Muscle layer of duodenum (tissue), 2 donors: ENCODE measurements at regions not wholly inside any gene's neighbourhood (a gene's known extent, or its start where the extent isn't known, plus 50 kb on each side); places are given as distances from the start of the nearest gene placed in this dataset.

ENCODE experiments used
- H3K27ac ChIP-seq: one replicate; pipeline ENCODE4 v1.7.0; 2013; ENCODE audit warnings: mild to moderate bottlenecking, low read length
- H3K27me3 ChIP-seq: one replicate; pipeline ENCODE4 v1.7.0; 2013; ENCODE audit warnings: low read depth, mild to moderate bottlenecking, control low read depth, low read length
- H3K36me3 ChIP-seq, 2 donors: one replicate each; pipeline ENCODE4 v1.7.0; 2013; ENCODE audit warnings: low read length in 2 of 2, control low read depth in 1 of 2, mild to moderate bottlenecking in 1 of 2; ENCODE audit not compliant: insufficient read depth in 2 of 2, control insufficient read depth in 1 of 2
- H3K4me1 ChIP-seq, 2 donors: one replicate each; pipeline ENCODE4 v1.7.0; 2013; ENCODE audit warnings: low read length in 2 of 2, mild to moderate bottlenecking in 2 of 2, control low read depth in 1 of 2, moderate library complexity in 1 of 2; ENCODE audit not compliant: insufficient read depth in 2 of 2, control insufficient read depth in 1 of 2
- H3K4me3 ChIP-seq, 2 donors: one replicate each; pipeline ENCODE4 v1.7.0; 2013; ENCODE audit warnings: low read length in 2 of 2, low read depth in 1 of 2, mild to moderate bottlenecking in 1 of 2
- H3K9me3 ChIP-seq, 2 donors: one replicate each; pipeline ENCODE4 v1.7.0; 2013; ENCODE audit warnings: low read length in 2 of 2, control low read depth in 1 of 2, mild to moderate bottlenecking in 1 of 2; ENCODE audit not compliant: control insufficient read depth in 1 of 2
- donor health status: healthy.

DNA sequence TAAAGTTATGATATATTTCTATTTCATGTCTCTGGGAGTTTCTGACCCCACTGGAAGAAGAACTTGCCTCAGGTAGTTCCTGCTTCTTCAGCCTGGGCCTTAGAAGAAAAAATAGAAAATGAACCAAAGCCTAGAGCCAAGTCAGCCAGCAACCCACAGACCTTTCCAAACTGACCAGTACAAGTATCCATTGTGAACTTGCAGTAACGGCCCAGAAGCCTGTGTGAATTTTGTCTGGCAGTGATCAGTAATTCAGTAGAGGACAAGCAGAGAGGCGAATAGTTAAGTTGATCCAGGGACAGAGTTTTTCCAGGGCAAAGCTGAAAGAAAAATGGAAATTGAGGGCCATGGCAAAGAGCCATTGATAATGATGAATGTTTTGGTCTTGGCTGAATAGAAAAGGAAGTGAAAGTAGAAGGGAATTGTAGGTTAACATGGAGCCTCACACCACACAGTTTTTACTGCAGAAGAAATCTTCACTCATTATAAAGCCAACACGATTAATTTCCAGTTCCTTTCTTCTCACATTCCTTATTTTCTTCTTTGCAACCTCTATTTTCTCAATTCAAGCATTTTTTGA, 311.8 kb downstream of the BTG1 start:
- no peaks in the 10 kb centered on the region for H3K9me3 ChIP-seq
- no peak overlapping the region for H3K4me3 ChIP-seq
- H3K4me1 ChIP-seq, result no peaks in the 10 kb centered on the region
- no peaks in the 10 kb centered on the region for H3K27me3 ChIP-seq
- no peaks in the 10 kb centered on the region for H3K36me3 ChIP-seq
- H3K27ac ChIP-seq, result no peak overlapping the region

DNA sequence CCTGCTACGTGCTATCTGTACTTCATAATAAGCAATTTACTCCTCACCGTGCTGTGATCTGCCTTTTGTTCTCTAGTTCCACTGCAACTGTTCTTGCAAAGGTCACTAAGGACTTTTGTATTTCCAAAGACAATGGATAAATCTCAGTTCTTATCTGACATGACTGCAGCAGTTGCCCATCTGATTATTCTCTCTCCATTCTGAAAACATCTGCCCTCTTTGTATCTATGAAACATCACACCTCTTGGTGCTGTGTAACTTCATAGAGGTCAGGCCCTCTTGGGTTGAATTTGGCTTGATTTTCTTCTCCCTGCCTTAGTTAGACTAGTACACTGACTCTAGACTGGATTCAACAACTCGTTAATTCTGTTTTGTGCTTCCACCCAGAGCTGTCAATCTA, 319.6 kb downstream of the BTG1 start:
- no peaks in the 10 kb centered on the region for H3K27me3 ChIP-seq
- no peaks in the 10 kb centered on the region for H3K9me3 ChIP-seq
- no peak overlapping the region for H3K27ac ChIP-seq
- H3K4me3 ChIP-seq, result no peak overlapping the region
- no peaks in the 10 kb centered on the region for H3K36me3 ChIP-seq
- no peaks in the 10 kb centered on the region for H3K4me1 ChIP-seq

DNA sequence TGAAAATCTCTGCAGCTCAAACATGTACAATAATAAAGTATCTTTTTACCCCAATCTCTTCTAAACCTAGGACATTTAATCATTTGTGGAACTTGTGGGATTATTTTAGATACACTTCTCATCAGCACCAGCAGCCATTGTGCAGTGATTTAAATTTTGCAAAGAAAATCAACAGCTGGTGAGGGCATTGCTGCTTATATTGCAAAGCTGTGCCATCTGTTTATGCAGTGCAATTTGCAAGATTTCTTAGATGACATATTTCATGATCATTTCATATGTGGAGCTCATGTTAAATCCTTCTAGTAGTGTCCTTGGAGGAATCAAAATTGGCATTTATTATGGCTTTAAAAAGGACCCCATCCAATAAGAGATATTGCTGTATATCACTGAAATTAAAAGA, 320.7 kb downstream of the BTG1 start:
- Histone ChIP-seq H3K9me3 (no peaks in the 10 kb centered on the region), H3K36me3 (no peaks in the 10 kb centered on the region), H3K4me1 (no peaks in the 10 kb centered on the region), H3K27me3 (no peaks in the 10 kb centered on the region), H3K4me3 (no peak overlapping the region), H3K27ac (no peak overlapping the region)

DNA sequence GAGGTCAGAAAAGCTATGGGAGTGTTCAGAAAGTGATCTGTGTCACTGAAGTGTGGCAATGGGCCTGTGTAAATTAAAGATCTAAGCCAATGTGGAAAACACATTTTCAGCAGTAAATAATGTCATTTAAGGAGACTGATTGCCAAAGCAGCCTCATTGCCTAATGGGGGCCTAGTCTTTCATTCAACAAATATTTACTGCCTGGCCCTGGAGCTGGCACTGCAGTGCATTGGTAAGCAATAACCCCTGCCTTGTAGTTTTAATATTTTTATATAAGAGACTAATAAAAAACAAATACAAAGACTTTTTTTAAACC, 326.6 kb downstream of the BTG1 start:
- H3K4me3 ChIP-seq, result no peak overlapping the region
- no peak overlapping the region for H3K27ac ChIP-seq
- no peaks in the 10 kb centered on the region for H3K27me3 ChIP-seq
- no peaks in the 10 kb centered on the region for H3K4me1 ChIP-seq
- H3K9me3 ChIP-seq, result no peaks in the 10 kb centered on the region
- no peaks in the 10 kb centered on the region for H3K36me3 ChIP-seq

DNA sequence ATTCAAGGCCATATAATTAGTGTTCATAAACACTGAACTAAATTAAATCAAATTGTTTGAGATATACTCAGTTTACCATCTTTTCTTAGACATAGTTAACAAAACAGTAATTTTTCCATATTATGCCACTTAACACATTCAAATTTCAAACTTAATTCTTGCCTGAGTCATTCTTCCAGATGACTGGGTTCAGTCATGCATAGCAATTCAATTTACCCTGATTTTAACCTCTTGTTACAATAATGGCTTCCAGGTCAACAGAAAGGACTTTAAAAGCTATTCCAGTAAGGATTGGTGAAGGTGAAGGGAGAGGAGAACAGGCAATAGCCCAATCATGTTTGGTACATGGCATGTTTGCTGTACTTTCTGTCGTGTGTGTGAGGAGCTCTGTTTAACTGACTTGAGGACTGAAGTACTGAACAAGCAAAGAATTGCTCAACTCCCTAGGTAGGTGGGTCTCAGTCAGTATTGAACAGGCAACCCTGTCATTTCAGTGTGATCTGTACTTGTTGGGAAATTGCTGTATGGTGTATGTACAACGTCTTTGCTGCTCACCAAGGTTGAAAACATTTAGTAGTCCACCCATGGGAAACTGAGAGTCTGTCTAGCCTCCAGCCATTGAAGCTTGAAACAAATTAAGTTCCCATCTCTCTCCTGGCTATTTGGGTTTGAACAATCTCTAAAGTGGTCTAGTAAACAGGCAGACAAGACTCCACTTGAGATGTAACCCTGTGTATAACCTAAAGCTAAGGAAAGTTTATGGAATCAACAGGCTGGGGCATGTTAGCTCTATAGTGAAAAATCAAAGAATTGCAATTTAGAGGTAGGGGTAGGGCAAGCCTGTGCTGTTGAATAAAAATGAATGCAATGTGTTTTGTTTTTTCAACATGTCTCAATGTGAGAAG, 327.2 kb downstream of the BTG1 start:
- Histone ChIP-seq H3K27ac (no peak overlapping the region), H3K36me3 (no peaks in the 10 kb centered on the region), H3K9me3 (no peaks in the 10 kb centered on the region), H3K4me3 (no peak overlapping the region), H3K4me1 (no peaks in the 10 kb centered on the region), H3K27me3 (no peaks in the 10 kb centered on the region)

DNA sequence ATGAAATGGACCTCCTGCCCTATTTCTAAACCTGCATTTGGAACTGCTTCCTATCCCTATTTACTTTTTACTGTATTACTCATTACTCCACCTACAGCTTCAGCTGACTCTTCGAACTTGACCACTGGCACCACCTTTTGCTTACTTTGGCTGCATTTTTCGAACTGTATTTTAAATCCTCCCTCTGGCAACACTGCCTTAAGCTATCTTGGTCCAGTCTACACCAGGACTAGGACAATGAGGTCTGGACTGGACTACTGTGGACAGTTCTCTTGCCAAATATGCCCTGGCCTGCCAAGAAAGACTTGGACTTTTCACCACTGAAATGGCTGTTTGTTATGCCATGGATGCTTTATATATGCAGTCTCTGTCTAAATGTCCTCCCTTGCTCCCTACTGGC, 328.1 kb downstream of the BTG1 start:
- Histone ChIP-seq H3K4me3 (no peak overlapping the region), H3K27ac (no peak overlapping the region), H3K4me1 (no peaks in the 10 kb centered on the region), H3K9me3 (no peaks in the 10 kb centered on the region), H3K27me3 (no peaks in the 10 kb centered on the region), H3K36me3 (no peaks in the 10 kb centered on the region)

DNA sequence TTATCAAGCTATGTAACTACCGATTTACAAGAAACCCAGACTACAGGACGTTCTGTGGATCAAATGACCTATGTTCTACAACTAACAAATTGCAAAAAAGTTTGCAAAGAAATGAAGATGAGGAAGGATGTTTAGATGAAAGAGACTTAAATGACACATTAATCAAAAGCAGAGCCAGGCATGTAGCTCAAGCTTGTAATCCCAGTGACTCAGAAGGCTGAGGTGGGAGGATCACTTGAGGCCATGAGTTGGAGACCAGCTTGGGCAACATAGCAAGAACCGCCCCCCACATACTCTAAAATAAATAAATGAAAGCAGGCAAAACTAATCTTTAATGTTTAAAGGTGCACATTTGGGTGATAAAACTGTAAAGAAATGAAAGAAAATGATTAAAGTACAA, 331.9 kb downstream of the BTG1 start:
- no peaks in the 10 kb centered on the region for H3K36me3 ChIP-seq
- no peaks in the 10 kb centered on the region for H3K9me3 ChIP-seq
- no peak overlapping the region for H3K4me3 ChIP-seq
- H3K27ac ChIP-seq, result no peak overlapping the region
- H3K4me1 ChIP-seq, result no peaks in the 10 kb centered on the region
- H3K27me3 ChIP-seq, result no peaks in the 10 kb centered on the region

DNA sequence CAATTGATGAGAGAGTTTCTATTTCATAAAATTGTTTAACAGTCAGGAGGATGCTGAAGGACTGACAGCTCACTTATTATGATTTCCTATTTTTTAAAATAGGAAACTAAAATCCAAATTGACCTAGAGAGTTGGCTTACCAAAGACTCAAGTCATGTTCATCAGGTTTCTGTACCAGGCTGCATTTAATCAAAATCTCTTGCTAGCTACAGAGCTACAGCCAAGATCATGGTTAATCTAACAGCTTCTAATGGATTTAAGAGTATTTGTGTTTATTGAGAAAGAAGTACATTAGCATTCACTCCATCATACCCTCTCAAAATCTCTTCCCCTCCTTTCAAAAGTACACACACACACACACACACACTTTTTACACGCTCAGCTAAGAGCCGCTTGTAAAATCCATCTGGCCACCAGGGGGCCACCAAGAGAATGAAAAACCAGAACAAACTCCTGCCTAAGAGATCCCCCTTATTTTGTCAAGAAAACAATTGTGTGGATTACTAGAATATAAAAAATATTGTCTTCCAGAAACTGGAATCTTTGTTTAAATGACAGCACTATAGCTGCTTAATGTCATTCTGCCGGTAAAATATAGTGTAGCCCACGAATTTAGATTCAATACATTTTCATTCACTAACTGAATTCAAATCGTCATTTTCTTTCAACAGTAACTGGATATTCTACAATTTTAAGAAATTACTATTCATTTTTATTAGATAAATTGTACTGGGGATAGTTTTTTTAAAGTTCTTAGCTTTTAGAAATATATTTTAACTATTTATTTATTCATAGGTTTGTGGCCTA, 334.0 kb downstream of the BTG1 start:
- Histone ChIP-seq H3K9me3 (peaks cover 0 to 4% of the 10 kb centered on the region in 2 donors), H3K36me3 (no peaks in the 10 kb centered on the region), H3K4me1 (no peaks in the 10 kb centered on the region), H3K27me3 (no peaks in the 10 kb centered on the region), H3K4me3 (no peak overlapping the region), H3K27ac (no peak overlapping the region)

DNA sequence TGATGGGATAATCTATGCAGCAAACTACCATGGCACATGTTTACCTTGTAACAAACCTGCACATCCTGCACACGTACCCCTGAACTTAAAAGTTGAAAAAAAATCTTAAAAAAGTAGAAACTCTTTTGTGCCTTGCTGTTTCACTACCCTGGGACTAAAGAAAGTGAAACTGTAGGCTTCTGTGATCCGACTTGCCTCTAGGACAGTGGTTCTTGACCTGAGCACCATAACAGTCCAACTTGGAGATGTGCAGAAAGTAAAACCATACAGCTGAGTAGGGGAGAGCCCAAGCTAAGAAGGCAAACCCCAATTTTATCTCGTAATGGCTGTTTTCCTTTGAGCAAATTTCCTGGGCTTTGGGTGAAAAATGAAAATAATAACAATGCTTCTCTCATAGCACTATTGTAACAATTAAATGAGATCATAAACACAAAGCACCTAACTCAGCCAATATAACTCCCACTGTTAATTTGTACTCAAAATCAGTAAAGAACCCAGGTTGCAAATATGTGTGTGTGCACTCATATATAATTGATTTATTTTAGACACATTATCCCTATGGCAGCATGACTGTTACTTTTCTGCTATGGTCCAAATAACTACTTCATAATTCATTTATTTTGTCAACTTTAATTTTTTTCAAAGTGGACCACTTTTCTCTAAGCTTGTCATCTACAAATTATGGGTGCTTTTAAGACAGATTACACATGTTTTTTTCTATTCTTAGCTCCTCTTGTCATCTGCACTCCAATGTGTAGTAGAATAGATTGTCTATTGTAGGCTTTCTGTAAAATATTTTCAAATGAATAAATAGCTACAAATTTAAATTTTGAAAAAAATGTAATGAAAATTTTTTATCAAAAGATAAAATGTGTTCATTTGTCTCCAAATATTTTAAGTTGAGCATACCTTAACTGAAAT, 334.9 kb downstream of the BTG1 start:
- Histone ChIP-seq H3K27ac (no peak overlapping the region), H3K9me3 (peaks cover 0 to 7% of the 10 kb centered on the region in 2 donors)

DNA sequence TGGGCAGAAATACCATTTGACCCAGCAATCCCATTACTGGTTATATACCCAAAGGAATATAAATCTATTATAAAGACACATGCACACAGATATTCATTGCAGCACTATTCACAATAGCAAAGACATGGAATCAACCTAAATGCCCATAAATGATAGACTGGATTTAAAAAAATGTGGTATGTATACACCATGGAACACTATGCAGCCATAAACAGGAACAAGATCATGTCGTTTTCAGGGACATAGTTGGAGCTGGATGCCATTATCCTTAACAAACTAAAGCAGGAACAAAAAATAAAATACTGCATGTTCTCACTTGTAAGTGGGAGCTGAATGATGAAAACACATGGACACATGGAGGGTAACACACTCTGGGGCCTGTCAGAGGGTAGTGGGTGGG, 335.6 kb downstream of the BTG1 start:
- Histone ChIP-seq H3K4me1 (no peaks in the 10 kb centered on the region), H3K27me3 (no peaks in the 10 kb centered on the region), H3K36me3 (no peaks in the 10 kb centered on the region), H3K4me3 (no peak overlapping the region), H3K27ac (no peak overlapping the region), H3K9me3 (peaks cover 0 to 7% of the 10 kb centered on the region in 2 donors)

More for the DNA sequence above, 334.9 kb downstream of the BTG1 start:
- Histone ChIP-seq H3K4me1 (no peaks in the 10 kb centered on the region), H3K27me3 (no peaks in the 10 kb centered on the region), H3K36me3 (no peaks in the 10 kb centered on the region), H3K4me3 (no peak overlapping the region)

DNA sequence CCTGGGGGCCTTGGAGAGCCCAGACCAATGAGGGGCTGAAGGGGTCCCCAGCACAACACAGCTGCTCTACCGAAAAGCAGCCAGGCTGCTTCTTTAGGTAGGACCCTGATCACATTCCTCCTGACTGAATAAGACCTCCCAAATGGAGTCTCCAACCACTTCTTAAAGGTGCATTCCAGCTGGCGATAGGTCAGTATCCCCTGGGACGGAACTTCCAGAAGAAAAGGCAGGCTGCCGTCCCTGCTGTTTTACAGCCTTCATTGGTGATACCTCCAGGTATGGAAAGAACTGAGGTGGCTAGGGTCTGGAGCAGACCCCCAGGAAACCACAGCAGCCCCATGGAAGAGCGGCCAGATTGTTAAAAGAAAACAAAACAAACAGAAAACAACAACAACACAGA, 340.6 kb downstream of the BTG1 start:
- no peak overlapping the region for H3K4me3 ChIP-seq
- H3K27ac ChIP-seq, result no peak overlapping the region
- no peaks in the 10 kb centered on the region for H3K4me1 ChIP-seq
- H3K36me3 ChIP-seq, result no peaks in the 10 kb centered on the region
- peaks cover 0 to 7% of the 10 kb centered on the region in 2 donors for H3K9me3 ChIP-seq
- H3K27me3 ChIP-seq, result no peaks in the 10 kb centered on the region
